Gastrocnemius medialis (tissue), 4 donors: ENCODE measurements at regions not wholly inside any gene's neighbourhood (a gene's known extent, or its start where the extent isn't known, plus 50 kb on each side); places are given as distances from the start of the nearest gene placed in this dataset.

Source experiments
- CTCF ChIP-seq, 5 experiments: fragments of 450-650 bp in 3 of 5; fragments of 200-600 bp in 2 of 5; sonication (generic) in 2 of 5; IDR thresholded peaks in 4 of 5; conservative IDR thresholded peaks in 1 of 5; 1 replicate in 4 of 5; 2 replicates in 1 of 5; pipeline ENCODE4 v1.5.1; 2016 to 2019; ENCODE audit warnings: antibody characterized with exemption in 5 of 5, mild to moderate bottlenecking in 3 of 5, moderate library complexity in 3 of 5
- POLR2A ChIP-seq, 2 donors: fragments of 450-650 bp; IDR thresholded peaks; one replicate each; pipeline ENCODE4 v1.6.1; 2017; ENCODE audit warnings: antibody characterized with exemption in 2 of 2, mild to moderate bottlenecking in 2 of 2, moderate library complexity in 2 of 2

- no peak for TF ChIP-seq CTCF (IDR thresholded peaks at IDR 0.05 in 4 of 5, conservative IDR thresholded peaks at IDR 0.05 in 1 of 5)
- TF ChIP-seq POLR2A (IDR thresholded peaks at IDR 0.05), result no peak
Measured at GRCh38 chr5:74188351-74189105, 452.0 kb downstream of the ENC1 start.
